ENCODE measurements at regions not wholly inside any gene's neighbourhood (a gene's known extent, or its start where the extent isn't known, plus 50 kb on each side); places are given as distances from the start of the nearest gene placed in this dataset.
A peak's percentile ranks its signal among the peaks of the same experiment; 100 is the strongest.
"Not testable (repeated sequence)": the region's sequence is repeated elsewhere in the genome, so short reads cannot be mapped to it uniquely, and the experiment has no call there.

- DNase-seq: peak; percentile 66
Observed at GRCh38 chr22:23500508-23501260, 79.4 kb downstream of the IGLL1 start.

- DNase-seq: no peak
Observed at GRCh38 chr22:23499845-23500500, 80.1 kb downstream of the IGLL1 start.

GRCh38 chr22:23498811-23499798 is 81.0 kb downstream of the IGLL1 start:
- DNase-seq: no peak

GRCh38 chr22:23497889-23498288 is 82.2 kb downstream of the IGLL1 start:
- DNase-seq: not testable (repeated sequence)

- no peak for DNase-seq
Observed at GRCh38 chr22:23497016-23497885, 82.8 kb downstream of the IGLL1 start.

GRCh38 chr22:23496445-23496833 is 83.7 kb downstream of the IGLL1 start:
- no peak for DNase-seq

- no peak for DNase-seq
Observed at GRCh38 chr22:23495614-23496444, 84.3 kb downstream of the IGLL1 start.

- no peak for DNase-seq
Observed at GRCh38 chr22:23494930-23495266, 85.2 kb downstream of the IGLL1 start.

- no peak for DNase-seq
Observed at GRCh38 chr22:23485490-23485889, 94.6 kb downstream of the IGLL1 start.

GRCh38 chr22:23484651-23485050 is 95.4 kb downstream of the IGLL1 start:
- no peak for DNase-seq

- no peak for DNase-seq
Observed at GRCh38 chr22:23481369-23481768, 98.7 kb downstream of the IGLL1 start.

GRCh38 chr22:23478175-23478574 is 101.9 kb downstream of the IGLL1 start:
- no peak for DNase-seq

GRCh38 chr22:23474531-23474930 is 105.6 kb downstream of the IGLL1 start:
- DNase-seq: peak; percentile 33

GRCh38 chr22:23473901-23474300 is 106.2 kb downstream of the IGLL1 start:
- no peak for DNase-seq

- DNase-seq: not testable (repeated sequence)
Observed at GRCh38 chr22:23472376-23472775, 107.7 kb downstream of the IGLL1 start.

- no peak for DNase-seq
Observed at GRCh38 chr22:23471698-23472097, 108.4 kb downstream of the IGLL1 start.

GRCh38 chr22:23470811-23471389 is 109.2 kb downstream of the IGLL1 start:
- no peak for DNase-seq

GRCh38 chr22:23467721-23468294 is 112.3 kb downstream of the IGLL1 start:
- DNase-seq: no peak

- no peak for DNase-seq
Observed at GRCh38 chr22:23466351-23466750, 113.7 kb downstream of the IGLL1 start.

GRCh38 chr22:23464796-23465195 is 115.3 kb downstream of the IGLL1 start:
- not testable (repeated sequence) for DNase-seq
